K562 (cell line): ENCODE measurements at regions not wholly inside any gene's neighbourhood (a gene's known extent, or its start where the extent isn't known, plus 50 kb on each side); places are given as distances from the start of the nearest gene placed in this dataset.
A peak's percentile ranks its signal among the peaks of the same experiment; 100 is the strongest.
"Not testable (repeated sequence)": the region's sequence is repeated elsewhere in the genome, so short reads cannot be mapped to it uniquely, and the experiment has no call there.

Experiments used
- ATAC-seq: fragments of 200-7000 bp; cut with Tn5 transposase; 3 replicates; pipeline ENCODE4 v1.9.1; 2020; ENCODE audit warnings: moderate library complexity
- BruUV-seq: library from RNA; stranded (reverse); fragments of 400-500 nt; replicated peaks from 2 replicates; lab custom pipeline; 2021; lab: Mats Ljungman, UMichigan
- CTCF ChIA-PET: fragments of 300-600 bp; formaldehyde crosslinking; extraction: SDS; loops from one replicate; lab custom pipeline; 2021; ENCODE audit warnings: low intra/inter-chr PET ratio; lab: Yijun Ruan, JAX
- POLR2A ChIA-PET: fragments of 300-600, 350-650 bp; sonication (Branson Sonifier 250); formaldehyde crosslinking; extraction: SDS; loops from one replicate; lab custom pipeline; 2021; ENCODE audit warnings: antibody characterized with exemption, inconsistent platforms; lab: Yijun Ruan, JAX
- DNase-seq, 4 experiments: peaks; one replicate each; pipeline versions ENCODE4 v3.0.0 to v3.0.0-alpha.2; 2011 to 2018; ENCODE audit warnings: low spot score in 3 of 4, mixed read lengths in 3 of 4; ENCODE audit errors: extremely low read depth in 1 of 4
- FAIRE-seq: peaks from 2 replicates; lab custom pipeline; 2011; peaks lifted over from hg19 to GRCh38; lab: Jason Lieb, UNC
- H2AFZ ChIP-seq: 2 replicates; pipeline ENCODE4 v1.6.0; 2011; ENCODE audit warnings: low read depth, low read length, control low read depth, inconsistent platforms
- H3K27ac ChIP-seq: fragments of 200-600 bp; 3 replicates; pipeline ENCODE4 v1.8.0; 2011; ENCODE audit warnings: low read depth, mild to moderate bottlenecking, control low read depth, inconsistent platforms, low read length, moderate library complexity, mixed read lengths; ENCODE audit errors: extremely low read depth
- H3K27me3 ChIP-seq, 2 experiments: fragments of 300-600 bp in 1 of 2; 2 replicates in 1 of 2; 3 replicates in 1 of 2; pipeline versions ENCODE4 v1.6.0 to v1.8.0; 2011; ENCODE audit warnings: inconsistent platforms in 2 of 2, low read length in 2 of 2, mild to moderate bottlenecking in 1 of 2, mixed read lengths in 1 of 2, moderate library complexity in 1 of 2; ENCODE audit not compliant: control insufficient read depth in 2 of 2, insufficient read depth in 2 of 2
- H3K36me3 ChIP-seq: fragments of 300-600 bp; 3 replicates; pipeline ENCODE4 v1.8.0; 2011; ENCODE audit warnings: mild to moderate bottlenecking, low read length, inconsistent platforms; ENCODE audit not compliant: control insufficient read depth, insufficient read depth
- H3K4me1 ChIP-seq, 2 experiments: fragments of 200-600 bp in 1 of 2; replicated peaks in 1 of 2; 2 replicates in 1 of 2; 3 replicates in 1 of 2; pipeline versions ENCODE4 v1.5.1 to v1.8.0; 2011; ENCODE audit warnings: inconsistent platforms in 2 of 2, low read length in 2 of 2, mild to moderate bottlenecking in 1 of 2, mixed read lengths in 1 of 2, moderate library complexity in 1 of 2; ENCODE audit not compliant: control insufficient read depth in 2 of 2, insufficient read depth in 2 of 2
- H3K4me2 ChIP-seq: 2 replicates; pipeline ENCODE4 v1.6.1; 2011; ENCODE audit warnings: low read length, control low read depth, inconsistent platforms, mixed read lengths; ENCODE audit not compliant: insufficient read depth
- H3K4me3 ChIP-seq: fragments of 200-600 bp; sonication (generic), shearing (Covaris generic); 2 replicates; pipeline ENCODE4 v1.5.1; 2016; ENCODE audit warnings: control low read depth, inconsistent platforms
- H3K79me2 ChIP-seq: fragments of 200-600 bp; 3 replicates; pipeline ENCODE4 v1.8.0; 2011; ENCODE audit warnings: low read length, inconsistent platforms; ENCODE audit not compliant: control insufficient read depth, insufficient read depth
- H3K9ac ChIP-seq, 2 experiments: 2 replicates each; pipeline versions ENCODE4 v1.6.0 to v1.6.1; 2011; ENCODE audit warnings: low read depth in 2 of 2, low read length in 2 of 2, control low read depth in 1 of 2, inconsistent platforms in 1 of 2, mild to moderate bottlenecking in 1 of 2, mixed read lengths in 1 of 2; ENCODE audit not compliant: insufficient read depth in 1 of 2
- H3K9me1 ChIP-seq: one replicate; pipeline ENCODE4 v1.6.0; 2011; ENCODE audit warnings: inconsistent platforms, mild to moderate bottlenecking, low read length, moderate library complexity; ENCODE audit not compliant: control insufficient read depth, insufficient read depth
- H3K9me3 ChIP-seq: replicated peaks from 2 replicates; pipeline ENCODE4 v1.5.1; 2011; ENCODE audit warnings: low read depth, low read length, inconsistent platforms; ENCODE audit not compliant: control insufficient read depth, insufficient read depth
- H4K20me1 ChIP-seq: replicated peaks from 2 replicates; pipeline ENCODE4 v1.6.1; 2011; ENCODE audit warnings: low read length, inconsistent platforms, mixed read lengths; ENCODE audit not compliant: control insufficient read depth, insufficient read depth
- ATF4 ChIP-seq: fragments of 450-650 bp; formaldehyde crosslinking; IDR thresholded peaks from 2 replicates; pipeline ENCODE4 v1.4.0; 2022; ENCODE audit warnings: mild to moderate bottlenecking, moderate library complexity
- FOXO4 ChIP-seq: fragments of 450-650 bp; formaldehyde crosslinking; IDR thresholded peaks from 2 replicates; pipeline ENCODE4 v1.4.0; 2020; ENCODE audit warnings: mild to moderate bottlenecking, moderate library complexity
- TRIM24 ChIP-seq, 2 experiments: fragments of 450-650 bp; IDR thresholded peaks; 2 replicates each; pipeline ENCODE4 v1.6.1; 2016
- ZNF184 ChIP-seq: sonication (generic); formaldehyde crosslinking; IDR thresholded peaks from 2 replicates; pipeline ENCODE4 v1.5.0; 2020; ENCODE audit warnings: missing genetic modification reagents
- WGBS: fragments of 100-300 bp; shearing (Covaris generic); methylation state at CpG from one replicate; pipeline ENCODE4 v1.1.6; 2016; ENCODE audit warnings: low coverage, mixed read lengths; ENCODE audit not compliant: insufficient coverage; ENCODE audit errors: missing lambda C conversion rate; 5-methylcytosine and 5-hydroxymethylcytosine counted together
- in situ Hi-C: fragments of 300-500 bp; cut with MboI; formaldehyde crosslinking; loops from 4 replicates; pipeline ENCODE4 v1.15.0; 2018; ENCODE audit warnings: inconsistent platforms, mixed read lengths
- intact Hi-C: fragments of 100-400 bp; cut with micrococcal nuclease; formaldehyde crosslinking; loops from 2 replicates; pipeline ENCODE4 v1.14.2; 2022

GRCh38 chrX:8042304-8042703 lies 115.1 kb upstream of the PNPLA4 start:
- no peak for TF ChIP-seq ATF4 (CRISPR knock-in tag)
- no peak for TF ChIP-seq TRIM24 (IDR thresholded peaks at IDR 0.05)
- TF ChIP-seq ZNF184 (CRISPR knock-in tag): peak; percentile 93
- no peak for TF ChIP-seq FOXO4 (CRISPR knock-in tag)
- ChIA-PET CTCF (no interaction called here), POLR2A (no interaction called here)
- BruUV-seq: no TSS peak
- 0% methylated on average over 1 of the region's 1 CpG for WGBS
- H3K9ac ChIP-seq: no peak overlapping the region
- DNase-seq: peak in 2 of 4 experiments; percentile 1 to 3
- H4K20me1 ChIP-seq: no peaks in the 10 kb centered on the region
- 0 out of 3 replicates have a peak, but pooled peaks have one; percentile 48 for ATAC-seq
- intact Hi-C loops: no loop called here
- H3K79me2 ChIP-seq: no peaks in the 10 kb centered on the region
- H3K9me1 ChIP-seq: no peaks in the 10 kb centered on the region
- H3K9me3 ChIP-seq: no peaks in the 10 kb centered on the region
- no peaks in the 10 kb centered on the region for H3K36me3 ChIP-seq
- no peak overlapping the region for H3K27ac ChIP-seq
- no peak overlapping the region for H2AFZ ChIP-seq
- in situ Hi-C loops: no loop called here
- no peak overlapping the region for H3K4me2 ChIP-seq
- FAIRE-seq: no peak
- no peaks in the 10 kb centered on the region for H3K27me3 ChIP-seq
- no peaks in the 10 kb centered on the region for H3K4me1 ChIP-seq
- no peak overlapping the region for H3K4me3 ChIP-seq

- H3K36me3 ChIP-seq, H3K4me3 ChIP-seq, H3K9me3 ChIP-seq, CTCF ChIA-PET, H3K4me2 ChIP-seq, BruUV-seq, H3K27me3 ChIP-seq, H3K9me1 ChIP-seq, intact Hi-C loops, H4K20me1 ChIP-seq, H2AFZ ChIP-seq, H3K9ac ChIP-seq, POLR2A ChIA-PET, H3K4me1 ChIP-seq, ATAC-seq, FAIRE-seq, DNase-seq, in situ Hi-C loops, H3K27ac ChIP-seq, H3K79me2 ChIP-seq: not testable (repeated sequence)
- 0% methylated on average over 3 of the region's 7 CpGs for WGBS
Measured at GRCh38 chrX:8039711-8040110, 112.5 kb upstream of the PNPLA4 start.
